NK-92 treated with Interleukin-12 subunit alpha and Interleukin-12 subunit beta, amount 100 ng/mL, for 24 hours (cell line): ENCODE measurements at regions not wholly inside any gene's neighbourhood (a gene's known extent, or its start where the extent isn't known, plus 50 kb on each side); places are given as distances from the start of the nearest gene placed in this dataset.
"Not testable (repeated sequence)": the region's sequence is repeated elsewhere in the genome, so short reads cannot be mapped to it uniquely, and the experiment has no call there.

Source experiments
- DNase-seq: peaks from one replicate; lab custom pipeline; 2025; lab: John Stamatoyannopoulos, UW

DNA sequence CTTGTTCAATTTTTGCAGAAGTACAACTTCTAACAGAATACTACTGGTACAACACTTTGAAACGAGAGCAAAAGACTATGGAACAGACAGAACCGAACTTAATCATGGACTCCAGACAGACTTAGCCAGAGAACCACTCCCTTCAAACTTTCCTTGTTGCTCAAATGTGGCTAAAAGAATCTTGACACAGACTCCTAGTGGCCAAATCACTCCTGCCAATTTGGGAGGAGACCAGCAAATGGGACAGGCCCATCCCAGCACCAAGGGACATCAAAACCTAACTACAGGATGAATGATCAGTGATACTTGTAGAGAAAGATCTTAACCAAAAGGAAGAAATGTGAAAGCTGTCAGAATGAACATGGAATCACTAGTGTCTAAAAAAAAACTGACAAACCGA, 154.0 kb downstream of the MATN1 start:
- no peak for DNase-seq

DNA sequence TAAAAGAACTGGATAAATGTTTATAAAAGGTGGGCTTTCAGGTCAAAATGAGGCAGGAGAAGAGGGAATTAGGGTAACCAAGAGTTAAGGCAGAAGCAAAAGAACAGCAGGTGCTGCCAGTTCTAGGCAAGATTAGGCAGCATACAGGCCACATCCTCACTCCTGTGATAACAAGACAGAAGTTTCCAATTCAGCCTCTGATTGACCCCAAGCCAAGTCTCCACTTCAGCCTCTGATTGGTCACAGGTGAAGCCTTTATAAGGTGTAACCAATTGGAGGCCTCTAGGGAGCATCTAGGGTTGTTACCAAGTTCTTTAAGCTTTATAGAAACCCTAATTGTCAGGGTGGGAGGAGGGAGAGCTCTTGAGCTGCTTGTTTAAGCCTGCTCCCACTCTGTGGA, 160.8 kb downstream of the MATN1 start:
- no peak for DNase-seq

- no peak for DNase-seq
Observed at GRCh38 chr1:30551603-30552002, 171.8 kb downstream of the MATN1 start.

- DNase-seq: no peak
Observed at GRCh38 chr1:30550365-30551220, 172.8 kb downstream of the MATN1 start.

DNA sequence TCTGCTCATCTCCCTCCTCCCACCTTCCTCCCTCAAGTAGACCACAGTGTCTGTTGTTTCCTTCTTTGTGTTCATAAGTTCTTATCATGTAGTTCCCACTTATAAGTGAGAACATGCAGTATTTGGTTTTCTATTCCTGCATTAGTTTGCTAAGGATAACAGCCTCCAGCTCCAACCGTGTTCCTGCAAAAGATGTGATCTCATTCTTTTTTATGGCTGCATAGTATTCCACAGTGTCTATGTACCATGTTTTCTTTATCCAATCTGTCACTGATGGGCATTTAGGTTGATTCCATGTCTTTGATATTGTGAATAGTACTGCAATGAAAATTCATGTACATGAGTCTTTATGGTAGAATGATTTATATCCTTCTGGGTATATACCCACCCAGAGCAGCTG, 173.5 kb downstream of the MATN1 start:
- not testable (repeated sequence) for DNase-seq

DNA sequence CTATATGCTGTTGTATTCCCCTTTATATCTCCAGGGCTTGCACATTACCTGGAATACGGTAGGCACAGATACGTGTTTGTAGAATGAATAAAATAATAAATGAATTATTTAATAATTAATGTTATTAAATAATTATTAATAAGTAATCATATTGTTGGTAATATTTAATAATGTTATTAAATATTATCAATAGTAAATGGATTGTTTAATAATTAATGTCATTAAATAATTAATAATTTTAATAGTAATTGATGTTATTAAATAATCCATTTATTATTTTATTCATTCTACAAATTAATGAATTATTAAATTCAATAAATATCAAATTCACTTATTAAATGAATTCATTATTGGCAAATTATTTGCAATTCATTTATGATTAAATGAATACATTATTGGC, 175.1 kb downstream of the MATN1 start:
- DNase-seq: no peak

DNA sequence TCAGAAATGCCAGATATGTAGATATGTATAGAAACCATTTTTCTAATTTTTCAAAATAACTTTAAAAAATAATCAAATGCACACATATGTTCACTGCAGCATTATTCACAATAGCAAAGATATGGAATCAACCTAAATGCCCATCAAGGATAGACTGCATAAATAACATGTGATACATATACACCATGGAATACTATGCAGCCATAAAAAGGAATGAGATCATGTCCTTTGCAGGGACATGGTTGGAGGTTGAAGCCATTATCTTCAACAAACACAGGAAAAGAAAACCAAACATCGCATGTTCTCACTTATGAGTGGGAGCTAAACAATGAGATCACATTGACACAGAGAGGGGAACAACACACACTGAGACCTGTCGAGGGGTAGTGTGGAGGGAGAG, 176.1 kb downstream of the MATN1 start:
- not testable (repeated sequence) for DNase-seq

DNA sequence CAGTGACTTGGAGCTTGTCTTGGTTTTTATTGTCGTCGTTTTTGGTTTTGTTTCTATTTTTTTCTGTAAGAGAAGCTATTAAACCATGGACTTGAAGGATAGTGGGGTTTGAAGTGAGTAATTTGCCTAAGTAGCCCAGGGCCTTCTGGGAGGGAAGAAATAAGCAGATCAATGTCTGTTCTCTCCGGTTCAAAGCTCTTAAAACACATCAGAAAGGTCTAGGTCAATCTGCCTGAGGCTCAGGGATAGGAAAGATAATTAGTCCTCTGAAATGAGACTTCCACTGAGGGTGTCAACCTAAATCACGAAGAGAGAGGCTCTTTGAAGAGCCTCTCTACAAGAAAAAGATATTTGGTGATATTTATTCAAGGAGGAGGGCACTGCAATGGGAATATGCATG, 178.0 kb downstream of the MATN1 start:
- DNase-seq: no peak

GRCh38 chr1:30541721-30542485, 181.5 kb downstream of the MATN1 start:
- DNase-seq: no peak

GRCh38 chr1:30540611-30541192, 182.7 kb downstream of the MATN1 start:
- no peak for DNase-seq

DNA sequence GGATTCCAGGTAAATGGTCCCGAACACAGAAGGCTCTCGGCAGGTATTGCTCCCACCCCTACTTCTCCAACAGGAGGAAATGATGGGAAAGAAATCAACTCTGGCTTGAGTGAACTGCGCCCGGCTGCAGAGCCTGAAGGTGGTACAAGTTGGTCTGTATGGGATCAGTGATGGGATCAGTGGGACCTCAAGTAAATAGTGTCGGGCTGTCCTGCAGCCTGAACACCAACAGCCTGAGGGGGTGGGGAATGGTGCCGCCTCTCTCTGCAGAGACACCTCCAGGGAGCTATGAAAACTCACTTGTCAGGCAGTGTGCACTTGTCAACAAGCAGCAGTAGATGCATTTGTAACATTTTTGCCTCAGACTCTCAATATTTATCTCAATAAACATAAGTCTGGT, 183.5 kb downstream of the MATN1 start:
- DNase-seq: no peak

DNA sequence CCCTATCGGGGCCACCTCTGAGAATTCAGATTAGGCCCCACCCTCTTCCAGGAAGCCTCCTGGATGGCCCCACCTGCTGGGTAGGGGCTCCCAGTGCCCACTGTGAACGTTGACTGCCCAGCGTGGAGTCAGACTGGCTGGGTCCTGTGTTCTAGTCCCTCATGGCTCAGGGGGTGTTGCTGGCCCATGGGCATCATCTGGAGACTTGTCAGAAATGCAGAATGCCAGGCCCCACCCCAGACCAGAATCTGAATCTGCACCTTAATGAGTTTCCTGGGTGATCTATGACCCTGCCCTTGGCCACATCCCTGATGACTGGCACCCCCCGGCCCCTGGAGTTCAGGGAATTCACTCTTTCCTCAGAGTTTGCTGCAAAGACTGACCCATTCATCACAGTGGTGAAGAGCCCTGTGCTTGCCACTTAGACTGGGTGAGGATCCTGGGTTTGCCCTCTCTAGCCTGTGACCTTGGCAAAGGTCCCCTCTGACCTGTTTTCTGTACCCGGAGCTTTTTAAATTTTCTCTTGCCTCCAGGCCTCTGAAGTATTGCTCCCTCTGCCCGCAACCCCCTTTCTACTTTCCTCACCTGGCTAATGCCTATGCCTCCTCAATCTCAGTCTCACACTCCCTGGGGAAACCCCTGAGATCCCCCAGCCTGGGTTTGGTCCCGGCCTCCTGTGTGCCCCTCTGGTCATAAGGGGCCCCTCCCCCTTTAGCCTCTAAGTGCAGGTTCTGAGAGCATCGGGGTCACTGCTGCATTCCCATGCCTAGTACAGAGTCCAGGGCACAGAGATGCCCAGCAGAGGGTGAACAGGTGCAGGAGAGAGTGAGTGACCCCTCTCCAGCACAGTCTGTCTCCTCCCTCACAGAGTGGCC, 184.2 kb downstream of the MATN1 start:
- no peak for DNase-seq

- no peak for DNase-seq
Observed at GRCh38 chr1:30538226-30538992, 185.0 kb downstream of the MATN1 start.

GRCh38 chr1:30537279-30537678, 186.1 kb downstream of the MATN1 start:
- DNase-seq: no peak

DNA sequence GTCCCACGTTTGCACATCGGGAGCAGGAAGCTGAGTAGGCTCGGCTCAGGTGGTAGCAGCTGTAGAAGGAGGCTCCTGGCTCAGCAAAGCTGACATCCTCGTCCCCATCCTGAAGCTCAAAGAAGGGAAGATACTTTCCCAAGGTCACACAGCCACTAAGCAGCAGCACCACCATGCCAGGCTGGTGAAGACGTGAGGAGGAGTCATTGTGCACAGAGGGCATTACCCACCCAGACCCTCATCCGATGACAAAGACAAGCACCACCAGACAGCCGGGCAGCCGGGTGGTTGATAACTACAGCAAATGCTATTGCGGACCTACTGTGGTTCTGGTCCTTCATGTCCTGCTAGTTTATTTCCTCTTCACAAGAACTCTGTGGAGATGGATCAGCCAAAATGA, 186.9 kb downstream of the MATN1 start:
- no peak for DNase-seq

GRCh38 chr1:30535595-30536325, 187.6 kb downstream of the MATN1 start:
- DNase-seq: no peak

- DNase-seq: no peak
Observed at GRCh38 chr1:30534551-30534940, 188.8 kb downstream of the MATN1 start.

DNA sequence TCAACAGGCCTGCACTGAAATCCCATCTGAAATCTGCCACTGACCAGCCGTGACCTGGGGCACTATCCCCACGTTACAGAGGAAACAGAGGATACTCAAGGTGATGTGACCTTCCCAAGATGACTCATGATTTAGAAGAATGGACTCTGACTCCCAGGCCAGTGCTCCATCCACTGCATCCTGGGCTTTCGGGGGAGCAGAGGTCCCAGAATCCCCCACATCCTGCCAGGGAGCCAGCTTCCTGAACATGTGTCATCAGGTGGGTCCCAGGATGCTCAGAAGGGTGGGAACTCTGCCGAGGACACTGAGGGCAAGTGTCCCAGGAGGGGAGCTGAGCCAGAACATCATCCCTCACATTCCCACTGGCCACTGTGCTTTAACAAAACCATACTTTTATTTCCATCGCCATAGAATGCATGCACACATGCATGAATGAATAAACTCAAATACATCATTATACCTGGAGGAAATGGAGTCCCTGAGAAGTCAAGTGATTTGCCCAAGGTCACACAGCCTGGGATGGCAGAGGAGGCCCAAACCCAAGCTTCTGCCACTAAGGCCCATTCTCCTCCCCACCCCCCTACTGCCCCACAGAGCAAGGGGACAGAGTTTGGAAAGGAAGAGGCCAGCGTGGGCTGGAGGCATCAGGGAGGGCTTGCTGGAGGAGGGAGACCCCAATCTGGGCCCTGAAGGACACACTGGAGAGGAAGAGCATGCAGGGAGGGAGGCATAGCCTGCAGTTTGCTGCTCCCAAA, 189.4 kb downstream of the MATN1 start:
- no peak for DNase-seq

DNA sequence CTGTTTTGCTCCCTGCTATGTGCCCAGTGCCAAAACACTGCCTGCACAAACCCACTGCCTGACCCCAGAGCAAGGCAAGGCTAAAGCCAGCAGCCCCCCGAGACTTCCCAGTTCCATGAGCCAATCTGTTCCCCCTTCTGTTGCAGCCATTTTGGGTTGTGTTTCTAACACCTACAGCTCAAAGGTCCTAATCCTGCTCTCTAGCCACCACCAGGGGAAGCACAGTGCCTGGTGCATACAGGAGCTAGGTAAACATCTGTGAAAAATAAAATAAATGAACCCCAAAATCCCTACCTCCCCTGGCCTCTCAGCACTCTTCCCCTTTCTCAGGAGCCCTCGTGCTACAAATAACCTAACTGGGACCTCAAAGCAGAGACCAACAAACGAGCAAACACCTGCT, 190.2 kb downstream of the MATN1 start:
- DNase-seq: no peak

DNA sequence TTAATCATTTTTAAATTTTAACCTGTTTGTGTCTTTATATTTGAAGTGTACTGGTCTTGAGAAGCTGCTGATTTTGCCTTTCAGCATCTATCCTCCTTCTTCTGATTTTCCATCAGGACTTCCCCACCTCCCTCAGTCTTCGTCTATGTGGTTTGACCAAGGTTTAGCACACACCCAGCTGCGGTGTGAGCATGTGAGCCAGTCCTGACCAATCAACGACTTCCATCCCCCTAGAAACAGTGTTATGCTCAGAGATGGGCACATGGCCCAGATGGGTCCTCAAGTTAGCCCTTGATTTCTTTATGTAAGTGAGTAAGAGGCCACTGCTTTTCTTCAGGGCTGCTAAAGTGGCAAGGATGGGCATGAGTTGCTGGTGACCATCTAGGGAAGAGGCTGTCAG, 190.8 kb downstream of the MATN1 start:
- DNase-seq: no peak
